ENCODE measurements at regions not wholly inside any gene's neighbourhood (a gene's known extent, or its start where the extent isn't known, plus 50 kb on each side); places are given as distances from the start of the nearest gene placed in this dataset.

DNA sequence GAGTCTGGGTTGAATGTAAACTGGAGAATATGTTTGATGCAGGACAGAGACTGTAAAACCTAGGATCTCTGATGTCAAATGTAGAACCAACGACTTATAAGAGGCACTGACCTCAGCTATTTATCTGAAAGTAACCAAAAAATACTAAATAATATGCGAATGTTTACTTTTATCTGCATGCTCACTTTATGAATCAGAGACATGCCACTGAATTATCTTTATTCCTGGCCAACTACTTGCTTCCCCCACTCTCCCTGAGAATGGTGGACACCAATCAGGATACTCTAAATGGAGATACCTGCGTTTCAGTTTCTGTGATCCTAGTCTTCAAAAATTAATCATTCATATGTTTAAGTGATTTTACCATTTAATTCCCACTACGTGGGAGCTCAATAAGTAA is 1038.4 kb upstream of the PABPC4L start:
- TF ChIP-seq, protein P1, sequence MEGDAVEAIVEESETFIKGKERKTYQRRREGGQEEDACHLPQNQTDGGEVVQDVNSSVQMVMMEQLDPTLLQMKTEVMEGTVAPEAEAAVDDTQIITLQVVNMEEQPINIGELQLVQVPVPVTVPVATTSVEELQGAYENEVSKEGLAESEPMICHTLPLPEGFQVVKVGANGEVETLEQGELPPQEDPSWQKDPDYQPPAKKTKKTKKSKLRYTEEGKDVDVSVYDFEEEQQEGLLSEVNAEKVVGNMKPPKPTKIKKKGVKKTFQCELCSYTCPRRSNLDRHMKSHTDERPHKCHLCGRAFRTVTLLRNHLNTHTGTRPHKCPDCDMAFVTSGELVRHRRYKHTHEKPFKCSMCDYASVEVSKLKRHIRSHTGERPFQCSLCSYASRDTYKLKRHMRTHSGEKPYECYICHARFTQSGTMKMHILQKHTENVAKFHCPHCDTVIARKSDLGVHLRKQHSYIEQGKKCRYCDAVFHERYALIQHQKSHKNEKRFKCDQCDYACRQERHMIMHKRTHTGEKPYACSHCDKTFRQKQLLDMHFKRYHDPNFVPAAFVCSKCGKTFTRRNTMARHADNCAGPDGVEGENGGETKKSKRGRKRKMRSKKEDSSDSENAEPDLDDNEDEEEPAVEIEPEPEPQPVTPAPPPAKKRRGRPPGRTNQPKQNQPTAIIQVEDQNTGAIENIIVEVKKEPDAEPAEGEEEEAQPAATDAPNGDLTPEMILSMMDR (conservative IDR thresholded peaks at IDR 0.05; ENCODE audit: low read depth, low read length) = no peak
- no peak for TF ChIP-seq EZH2 (IDR thresholded peaks at IDR 0.05; ENCODE audit: low read length, unreplicated experiment)
- no peak for TF ChIP-seq EZH2phosphoT487 (IDR thresholded peaks at IDR 0.05; ENCODE audit: borderline replicate concordance, low read length)

Data from PC-3 (cell line).